HL-60 (cell line): ENCODE measurements at regions not wholly inside any gene's neighbourhood (a gene's known extent, or its start where the extent isn't known, plus 50 kb on each side); places are given as distances from the start of the nearest gene placed in this dataset.

Source experiments
- POLR2AphosphoS5 ChIP-seq: IDR thresholded peaks from 2 replicates; pipeline ENCODE4 v1.6.1; 2012; ENCODE audit warnings: low read depth
- TF ChIP-seq, protein P1 (sequence below): IDR thresholded peaks from one replicate; pipeline ENCODE4 v1.5.1; 2011; ENCODE audit warnings: low read length, control low read depth, inconsistent platforms; ENCODE audit not compliant: insufficient read depth
- TF ChIP-seq, protein P2 (sequence below): IDR thresholded peaks from 2 replicates; pipeline ENCODE4 v1.6.1; 2012; ENCODE audit warnings: low read depth; ENCODE audit not compliant: insufficient replicate concordance

- TF ChIP-seq, protein P1, sequence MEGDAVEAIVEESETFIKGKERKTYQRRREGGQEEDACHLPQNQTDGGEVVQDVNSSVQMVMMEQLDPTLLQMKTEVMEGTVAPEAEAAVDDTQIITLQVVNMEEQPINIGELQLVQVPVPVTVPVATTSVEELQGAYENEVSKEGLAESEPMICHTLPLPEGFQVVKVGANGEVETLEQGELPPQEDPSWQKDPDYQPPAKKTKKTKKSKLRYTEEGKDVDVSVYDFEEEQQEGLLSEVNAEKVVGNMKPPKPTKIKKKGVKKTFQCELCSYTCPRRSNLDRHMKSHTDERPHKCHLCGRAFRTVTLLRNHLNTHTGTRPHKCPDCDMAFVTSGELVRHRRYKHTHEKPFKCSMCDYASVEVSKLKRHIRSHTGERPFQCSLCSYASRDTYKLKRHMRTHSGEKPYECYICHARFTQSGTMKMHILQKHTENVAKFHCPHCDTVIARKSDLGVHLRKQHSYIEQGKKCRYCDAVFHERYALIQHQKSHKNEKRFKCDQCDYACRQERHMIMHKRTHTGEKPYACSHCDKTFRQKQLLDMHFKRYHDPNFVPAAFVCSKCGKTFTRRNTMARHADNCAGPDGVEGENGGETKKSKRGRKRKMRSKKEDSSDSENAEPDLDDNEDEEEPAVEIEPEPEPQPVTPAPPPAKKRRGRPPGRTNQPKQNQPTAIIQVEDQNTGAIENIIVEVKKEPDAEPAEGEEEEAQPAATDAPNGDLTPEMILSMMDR = no peak
- TF ChIP-seq, protein P2, sequence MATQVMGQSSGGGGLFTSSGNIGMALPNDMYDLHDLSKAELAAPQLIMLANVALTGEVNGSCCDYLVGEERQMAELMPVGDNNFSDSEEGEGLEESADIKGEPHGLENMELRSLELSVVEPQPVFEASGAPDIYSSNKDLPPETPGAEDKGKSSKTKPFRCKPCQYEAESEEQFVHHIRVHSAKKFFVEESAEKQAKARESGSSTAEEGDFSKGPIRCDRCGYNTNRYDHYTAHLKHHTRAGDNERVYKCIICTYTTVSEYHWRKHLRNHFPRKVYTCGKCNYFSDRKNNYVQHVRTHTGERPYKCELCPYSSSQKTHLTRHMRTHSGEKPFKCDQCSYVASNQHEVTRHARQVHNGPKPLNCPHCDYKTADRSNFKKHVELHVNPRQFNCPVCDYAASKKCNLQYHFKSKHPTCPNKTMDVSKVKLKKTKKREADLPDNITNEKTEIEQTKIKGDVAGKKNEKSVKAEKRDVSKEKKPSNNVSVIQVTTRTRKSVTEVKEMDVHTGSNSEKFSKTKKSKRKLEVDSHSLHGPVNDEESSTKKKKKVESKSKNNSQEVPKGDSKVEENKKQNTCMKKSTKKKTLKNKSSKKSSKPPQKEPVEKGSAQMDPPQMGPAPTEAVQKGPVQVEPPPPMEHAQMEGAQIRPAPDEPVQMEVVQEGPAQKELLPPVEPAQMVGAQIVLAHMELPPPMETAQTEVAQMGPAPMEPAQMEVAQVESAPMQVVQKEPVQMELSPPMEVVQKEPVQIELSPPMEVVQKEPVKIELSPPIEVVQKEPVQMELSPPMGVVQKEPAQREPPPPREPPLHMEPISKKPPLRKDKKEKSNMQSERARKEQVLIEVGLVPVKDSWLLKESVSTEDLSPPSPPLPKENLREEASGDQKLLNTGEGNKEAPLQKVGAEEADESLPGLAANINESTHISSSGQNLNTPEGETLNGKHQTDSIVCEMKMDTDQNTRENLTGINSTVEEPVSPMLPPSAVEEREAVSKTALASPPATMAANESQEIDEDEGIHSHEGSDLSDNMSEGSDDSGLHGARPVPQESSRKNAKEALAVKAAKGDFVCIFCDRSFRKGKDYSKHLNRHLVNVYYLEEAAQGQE = no peak
- no peak for TF ChIP-seq POLR2AphosphoS5
Observed at GRCh38 chr5:2427983-2428382, 323.5 kb downstream of the IRX2 start.
